ENCODE measurements at regions not wholly inside any gene's neighbourhood (a gene's known extent, or its start where the extent isn't known, plus 50 kb on each side); places are given as distances from the start of the nearest gene placed in this dataset.
A peak's percentile ranks its signal among the peaks of the same experiment; 100 is the strongest.

GRCh38 chr16:85486256-85486915 is 126.7 kb upstream of the GSE1 start:
- DNase-seq: no peak

GRCh38 chr16:85488414-85488813 is 124.7 kb upstream of the GSE1 start:
- DNase-seq: no peak

- no peak for DNase-seq
Measured at GRCh38 chr16:85490407-85491057, 122.6 kb upstream of the GSE1 start.

- peak; percentile 50 for DNase-seq
Measured at GRCh38 chr16:85491058-85491771, 121.9 kb upstream of the GSE1 start.

GRCh38 chr16:85491798-85492294 is 121.3 kb upstream of the GSE1 start:
- no peak for DNase-seq

- no peak for DNase-seq
Measured at GRCh38 chr16:85492295-85492864, 120.7 kb upstream of the GSE1 start.

- no peak for DNase-seq
Measured at GRCh38 chr16:85494315-85494714, 118.8 kb upstream of the GSE1 start.

GRCh38 chr16:85495259-85495658 is 117.9 kb upstream of the GSE1 start:
- no peak for DNase-seq

- DNase-seq: no peak
Measured at GRCh38 chr16:85495823-85496538, 117.1 kb upstream of the GSE1 start.

GRCh38 chr16:85497622-85498314 is 115.4 kb upstream of the GSE1 start:
- peak; percentile 75 for DNase-seq

GRCh38 chr16:85498607-85499006 is 114.5 kb upstream of the GSE1 start:
- DNase-seq: peak; percentile 94

- DNase-seq: no peak
Measured at GRCh38 chr16:85500220-85500619, 112.9 kb upstream of the GSE1 start.

- no peak for DNase-seq
Measured at GRCh38 chr16:85501900-85502299, 111.2 kb upstream of the GSE1 start.

GRCh38 chr16:85502357-85502756 is 110.8 kb upstream of the GSE1 start:
- no peak for DNase-seq

GRCh38 chr16:85503679-85504231 is 109.4 kb upstream of the GSE1 start:
- DNase-seq: no peak

- peak; percentile 49 for DNase-seq
Measured at GRCh38 chr16:85504242-85504641, 108.9 kb upstream of the GSE1 start.

GRCh38 chr16:85505794-85506634 is 107.1 kb upstream of the GSE1 start:
- DNase-seq: no peak

- no peak for DNase-seq
Measured at GRCh38 chr16:85506635-85506911, 106.5 kb upstream of the GSE1 start.

GRCh38 chr16:85507342-85507741 is 105.8 kb upstream of the GSE1 start:
- no peak for DNase-seq

- no peak for DNase-seq
Measured at GRCh38 chr16:85508388-85508787, 104.7 kb upstream of the GSE1 start.

- DNase-seq: no peak
Measured at GRCh38 chr16:85508993-85509392, 104.1 kb upstream of the GSE1 start.
